ENCODE measurements at regions not wholly inside any gene's neighbourhood (a gene's known extent, or its start where the extent isn't known, plus 50 kb on each side); places are given as distances from the start of the nearest gene placed in this dataset.

GRCh38 chr4:111954550-111954949 is 190.7 kb upstream of the FAM241A start:
- TF ChIP-seq, protein P1, sequence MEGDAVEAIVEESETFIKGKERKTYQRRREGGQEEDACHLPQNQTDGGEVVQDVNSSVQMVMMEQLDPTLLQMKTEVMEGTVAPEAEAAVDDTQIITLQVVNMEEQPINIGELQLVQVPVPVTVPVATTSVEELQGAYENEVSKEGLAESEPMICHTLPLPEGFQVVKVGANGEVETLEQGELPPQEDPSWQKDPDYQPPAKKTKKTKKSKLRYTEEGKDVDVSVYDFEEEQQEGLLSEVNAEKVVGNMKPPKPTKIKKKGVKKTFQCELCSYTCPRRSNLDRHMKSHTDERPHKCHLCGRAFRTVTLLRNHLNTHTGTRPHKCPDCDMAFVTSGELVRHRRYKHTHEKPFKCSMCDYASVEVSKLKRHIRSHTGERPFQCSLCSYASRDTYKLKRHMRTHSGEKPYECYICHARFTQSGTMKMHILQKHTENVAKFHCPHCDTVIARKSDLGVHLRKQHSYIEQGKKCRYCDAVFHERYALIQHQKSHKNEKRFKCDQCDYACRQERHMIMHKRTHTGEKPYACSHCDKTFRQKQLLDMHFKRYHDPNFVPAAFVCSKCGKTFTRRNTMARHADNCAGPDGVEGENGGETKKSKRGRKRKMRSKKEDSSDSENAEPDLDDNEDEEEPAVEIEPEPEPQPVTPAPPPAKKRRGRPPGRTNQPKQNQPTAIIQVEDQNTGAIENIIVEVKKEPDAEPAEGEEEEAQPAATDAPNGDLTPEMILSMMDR (IDR thresholded peaks at IDR 0.05), result no peak
- TF ChIP-seq POLR2A (IDR thresholded peaks at IDR 0.05), result no peak
- no peak for TF ChIP-seq POLR2AphosphoS5 (IDR thresholded peaks at IDR 0.05)
- TF ChIP-seq EP300 (IDR thresholded peaks at IDR 0.05), result no peak

Data from suprapubic skin (tissue), 4 donors.